ENCODE measurements at regions not wholly inside any gene's neighbourhood (a gene's known extent, or its start where the extent isn't known, plus 50 kb on each side); places are given as distances from the start of the nearest gene placed in this dataset.
"Not testable (repeated sequence)": the region's sequence is repeated elsewhere in the genome, so short reads cannot be mapped to it uniquely, and the experiment has no call there.

GRCh38 chr9:103068753-103069152, 73.6 kb downstream of the CYLC2 start:
- no peak for DNase-seq

- no peak for DNase-seq
Observed at GRCh38 chr9:103078581-103078980, 83.4 kb downstream of the CYLC2 start.

GRCh38 chr9:103082494-103082893, 87.4 kb downstream of the CYLC2 start:
- DNase-seq: no peak

GRCh38 chr9:103089357-103089756, 94.2 kb downstream of the CYLC2 start:
- no peak for DNase-seq

- no peak for DNase-seq
Observed at GRCh38 chr9:103104101-103104500, 109.0 kb downstream of the CYLC2 start.

- no peak for DNase-seq
Observed at GRCh38 chr9:103116246-103116645, 121.1 kb downstream of the CYLC2 start.

- no peak for DNase-seq
Observed at GRCh38 chr9:103126494-103126893, 131.4 kb downstream of the CYLC2 start.

GRCh38 chr9:103139891-103140290, 144.8 kb downstream of the CYLC2 start:
- DNase-seq: no peak

- no peak for DNase-seq
Observed at GRCh38 chr9:103152473-103152872, 157.3 kb downstream of the CYLC2 start.

GRCh38 chr9:103167530-103167929, 172.4 kb downstream of the CYLC2 start:
- no peak for DNase-seq

GRCh38 chr9:103168254-103168653, 173.1 kb downstream of the CYLC2 start:
- no peak for DNase-seq

GRCh38 chr9:103169798-103170197, 174.7 kb downstream of the CYLC2 start:
- no peak for DNase-seq

- DNase-seq: no peak
Observed at GRCh38 chr9:103183701-103184171, 188.6 kb downstream of the CYLC2 start.

GRCh38 chr9:103186959-103187358, 191.8 kb downstream of the CYLC2 start:
- DNase-seq: no peak

- DNase-seq: no peak
Observed at GRCh38 chr9:103188781-103189350, 193.7 kb downstream of the CYLC2 start.

GRCh38 chr9:103193992-103194391, 198.9 kb downstream of the CYLC2 start:
- no peak for DNase-seq

GRCh38 chr9:103203172-103203571, 208.0 kb downstream of the CYLC2 start:
- no peak for DNase-seq

GRCh38 chr9:103205881-103206585, 210.9 kb downstream of the CYLC2 start:
- DNase-seq: not testable (repeated sequence)

GRCh38 chr9:103210607-103211006, 215.5 kb downstream of the CYLC2 start:
- no peak for DNase-seq

GRCh38 chr9:103215197-103215596, 220.1 kb downstream of the CYLC2 start:
- no peak for DNase-seq

GRCh38 chr9:103225702-103226646, 230.8 kb downstream of the CYLC2 start:
- DNase-seq: no peak

GRCh38 chr9:103226647-103227013, 231.5 kb downstream of the CYLC2 start:
- DNase-seq: no peak

GRCh38 chr9:103237571-103238109, 242.5 kb downstream of the CYLC2 start:
- DNase-seq: not testable (repeated sequence)

All from hematopoietic multipotent progenitor cell treated with erythropoietin and hydrocortisone succinate and interleukin-3 and kit ligand, for 4 days (in vitro differentiated cells).